Loucy (cell line): ENCODE measurements at regions not wholly inside any gene's neighbourhood (a gene's known extent, or its start where the extent isn't known, plus 50 kb on each side); places are given as distances from the start of the nearest gene placed in this dataset.

Experiments used
- EZH2phosphoT487 ChIP-seq: fragments of 200-600 bp; IDR thresholded peaks from 2 replicates; pipeline ENCODE4 v1.6.1; 2018; ENCODE audit warnings: antibody characterized with exemption, mild to moderate bottlenecking, moderate library complexity, borderline replicate concordance
- TF ChIP-seq, protein P1 (sequence below): fragments of 200-600 bp; sonication (generic); conservative IDR thresholded peaks from 2 replicates; pipeline ENCODE4 v1.5.1; 2014; ENCODE audit warnings: mild to moderate bottlenecking, antibody characterized with exemption, low read length

DNA sequence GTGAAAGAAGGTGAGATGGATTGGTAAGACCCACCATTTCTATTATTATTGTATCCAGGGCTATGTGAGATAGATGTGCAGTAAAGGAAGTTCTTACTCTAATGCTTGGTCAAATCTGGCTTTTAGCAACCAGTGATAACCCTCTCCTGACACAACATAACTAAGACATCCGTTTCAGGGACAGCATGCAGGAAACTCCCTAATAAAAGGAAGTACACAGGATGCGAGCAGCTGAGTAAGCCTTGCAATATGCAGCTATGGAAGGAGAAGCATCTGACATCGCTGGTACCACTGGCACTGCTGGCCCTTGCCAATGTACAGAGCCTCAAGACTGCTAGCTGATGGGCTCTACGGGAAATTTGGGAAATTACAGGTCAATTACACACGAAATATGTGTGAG, 662.3 kb downstream of the NR2F2 start:
- TF ChIP-seq, protein P1, sequence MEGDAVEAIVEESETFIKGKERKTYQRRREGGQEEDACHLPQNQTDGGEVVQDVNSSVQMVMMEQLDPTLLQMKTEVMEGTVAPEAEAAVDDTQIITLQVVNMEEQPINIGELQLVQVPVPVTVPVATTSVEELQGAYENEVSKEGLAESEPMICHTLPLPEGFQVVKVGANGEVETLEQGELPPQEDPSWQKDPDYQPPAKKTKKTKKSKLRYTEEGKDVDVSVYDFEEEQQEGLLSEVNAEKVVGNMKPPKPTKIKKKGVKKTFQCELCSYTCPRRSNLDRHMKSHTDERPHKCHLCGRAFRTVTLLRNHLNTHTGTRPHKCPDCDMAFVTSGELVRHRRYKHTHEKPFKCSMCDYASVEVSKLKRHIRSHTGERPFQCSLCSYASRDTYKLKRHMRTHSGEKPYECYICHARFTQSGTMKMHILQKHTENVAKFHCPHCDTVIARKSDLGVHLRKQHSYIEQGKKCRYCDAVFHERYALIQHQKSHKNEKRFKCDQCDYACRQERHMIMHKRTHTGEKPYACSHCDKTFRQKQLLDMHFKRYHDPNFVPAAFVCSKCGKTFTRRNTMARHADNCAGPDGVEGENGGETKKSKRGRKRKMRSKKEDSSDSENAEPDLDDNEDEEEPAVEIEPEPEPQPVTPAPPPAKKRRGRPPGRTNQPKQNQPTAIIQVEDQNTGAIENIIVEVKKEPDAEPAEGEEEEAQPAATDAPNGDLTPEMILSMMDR = no peak
- no peak for TF ChIP-seq EZH2phosphoT487
